RWPE2 (cell line): ENCODE measurements at regions not wholly inside any gene's neighbourhood (a gene's known extent, or its start where the extent isn't known, plus 50 kb on each side); places are given as distances from the start of the nearest gene placed in this dataset.

Source experiments
- ATAC-seq: fragments of 200-7000 bp; cut with Tn5 transposase; 3 replicates; pipeline ENCODE4 v1.9.1; 2021; ENCODE audit warnings: low read depth
- DNase-seq: peaks from one replicate; pipeline ENCODE4 v3.0.0-alpha.2; 2020; ENCODE audit warnings: low spot score
- H3K27ac ChIP-seq: fragments of 450-650 bp; 2 replicates; pipeline ENCODE4 v1.5.1; 2017; ENCODE audit warnings: mild to moderate bottlenecking; ENCODE audit not compliant: poor library complexity, severe bottlenecking
- H3K27me3 ChIP-seq: fragments of 250-450 bp; sonication (Bioruptor Pico); 2 replicates; pipeline ENCODE4 v1.5.1; 2021; ENCODE audit warnings: mild to moderate bottlenecking, moderate library complexity; ENCODE audit not compliant: insufficient read depth, poor library complexity, severe bottlenecking
- H3K36me3 ChIP-seq: fragments of 250-450 bp; sonication (Bioruptor Pico); 2 replicates; pipeline ENCODE4 v1.5.1; 2020; ENCODE audit warnings: low read depth, mild to moderate bottlenecking, moderate library complexity
- H3K4me1 ChIP-seq: fragments of 250-450 bp; sonication (Bioruptor Pico); 2 replicates; pipeline ENCODE4 v1.5.1; 2021; ENCODE audit warnings: mild to moderate bottlenecking, moderate library complexity; ENCODE audit not compliant: insufficient read depth, poor library complexity, severe bottlenecking
- H3K4me3 ChIP-seq: fragments of 250-450 bp; sonication (Bioruptor Pico); 2 replicates; pipeline ENCODE4 v1.5.1; 2021; ENCODE audit warnings: mild to moderate bottlenecking, moderate library complexity; ENCODE audit not compliant: severe bottlenecking
- H3K9me3 ChIP-seq: fragments of 250-450 bp; sonication (Bioruptor Pico); 2 replicates; pipeline ENCODE4 v1.5.1; 2021; ENCODE audit warnings: mild to moderate bottlenecking, moderate library complexity; ENCODE audit not compliant: severe bottlenecking
- CTCF ChIP-seq: fragments of 450-650 bp; IDR thresholded peaks from one replicate; pipeline ENCODE4 v1.5.1; 2017; ENCODE audit warnings: mild to moderate bottlenecking, moderate library complexity; ENCODE audit not compliant: poor library complexity, severe bottlenecking

GRCh38 chr1:30343562-30343961 is 379.8 kb downstream of the MATN1 start:
- no peaks in the 10 kb centered on the region for H3K9me3 ChIP-seq
- no peaks in the 10 kb centered on the region for H3K4me1 ChIP-seq
- no peak overlapping the region for H3K4me3 ChIP-seq
- no peak for TF ChIP-seq CTCF
- DNase-seq, result no peak
- no peaks in the 10 kb centered on the region for H3K36me3 ChIP-seq
- ATAC-seq, result no peak
- no peak overlapping the region for H3K27ac ChIP-seq
- peaks cover 55% of the 10 kb centered on the region for H3K27me3 ChIP-seq

GRCh38 chr1:30342535-30343141 is 380.7 kb downstream of the MATN1 start:
- no peaks in the 10 kb centered on the region for H3K4me1 ChIP-seq
- ATAC-seq, result no peak
- no peak for DNase-seq
- no peaks in the 10 kb centered on the region for H3K36me3 ChIP-seq
- peaks cover 50% of the 10 kb centered on the region for H3K27me3 ChIP-seq
- no peak overlapping the region for H3K4me3 ChIP-seq
- H3K9me3 ChIP-seq, result no peaks in the 10 kb centered on the region
- no peak overlapping the region for H3K27ac ChIP-seq
- no peak for TF ChIP-seq CTCF

- ATAC-seq (no peak), DNase-seq (no peak)
- no peaks in the 10 kb centered on the region for H3K36me3 ChIP-seq
- no peaks in the 10 kb centered on the region for H3K4me1 ChIP-seq
- TF ChIP-seq CTCF, result no peak
- H3K27ac ChIP-seq, result no peak overlapping the region
- peaks cover 46% of the 10 kb centered on the region for H3K27me3 ChIP-seq
- no peaks in the 10 kb centered on the region for H3K9me3 ChIP-seq
- H3K4me3 ChIP-seq, result no peak overlapping the region
These were observed 382.5 kb downstream of the MATN1 start for GRCh38 chr1:30340934-30341333.

- ATAC-seq (no peak), DNase-seq (no peak)
- Histone ChIP-seq H3K4me3 (no peak overlapping the region), H3K9me3 (no peaks in the 10 kb centered on the region), H3K36me3 (no peaks in the 10 kb centered on the region), H3K27me3 (peaks cover 40% of the 10 kb centered on the region), H3K27ac (no peak overlapping the region), H3K4me1 (no peaks in the 10 kb centered on the region)
- TF ChIP-seq CTCF, result no peak
These were observed 383.5 kb downstream of the MATN1 start for GRCh38 chr1:30339866-30340265.

- Histone ChIP-seq H3K4me3 (no peak overlapping the region), H3K9me3 (no peaks in the 10 kb centered on the region), H3K4me1 (no peaks in the 10 kb centered on the region), H3K27me3 (peaks cover 32% of the 10 kb centered on the region), H3K27ac (no peak overlapping the region), H3K36me3 (no peaks in the 10 kb centered on the region)
- TF ChIP-seq CTCF, result no peak
- ATAC-seq (no peak), DNase-seq (no peak)
These were observed 384.6 kb downstream of the MATN1 start for GRCh38 chr1:30338765-30339164.
